SK-N-SH (cell line): ENCODE measurements at regions not wholly inside any gene's neighbourhood (a gene's known extent, or its start where the extent isn't known, plus 50 kb on each side); places are given as distances from the start of the nearest gene placed in this dataset.

Experiments
- CTCF ChIA-PET: fragments of 300-600, 350-600 bp; formaldehyde crosslinking; extraction: SDS; loops from one replicate; lab custom pipeline; 2021; lab: Yijun Ruan, JAX
- POLR2A ChIA-PET: fragments of 350-600 bp; sonication (Branson Sonifier 250); formaldehyde crosslinking; extraction: SDS; loops from one replicate; lab custom pipeline; 2020; ENCODE audit warnings: antibody characterized with exemption, inconsistent platforms; lab: Yijun Ruan, JAX
- DNase-seq: peaks from one replicate; pipeline ENCODE4 v3.0.0; 2012
- H2AFZ ChIP-seq: fragments of 200-600 bp; sonication (generic); 2 replicates; pipeline ENCODE4 v1.8.1; 2016; ENCODE audit warnings: antibody characterized with exemption, mild to moderate bottlenecking, low read depth
- H3F3A ChIP-seq: fragments of 200-600 bp; sonication (generic); replicated peaks from 2 replicates; pipeline ENCODE3; 2016; ENCODE audit warnings: antibody characterized with exemption, mild to moderate bottlenecking; ENCODE audit not compliant: insufficient read depth
- H3K27ac ChIP-seq, 2 experiments: fragments of 200-500 bp in 1 of 2; fragments of 200-600 bp in 1 of 2; sonication (Bioruptor generic) in 1 of 2; sonication (generic), shearing (Covaris generic) in 1 of 2; 2 replicates each; pipeline versions ENCODE4 v1.5.1 to v1.6.1; 2014 to 2016; ENCODE audit warnings: low read depth in 2 of 2, inconsistent platforms in 1 of 2, low read length in 1 of 2, mild to moderate bottlenecking in 1 of 2, mixed read lengths in 1 of 2
- H3K27me3 ChIP-seq: fragments of 200-600 bp; sonication (generic), shearing (Covaris generic); 2 replicates; pipeline ENCODE4 v1.6.1; 2016; ENCODE audit warnings: mixed run types; ENCODE audit not compliant: insufficient read depth
- H3K36me3 ChIP-seq, 2 experiments: fragments of 200-500 bp in 1 of 2; fragments of 200-600 bp in 1 of 2; sonication (Bioruptor generic) in 1 of 2; sonication (generic) in 1 of 2; replicated peaks in 1 of 2; 2 replicates each; pipeline versions ENCODE3 to v1.5.1; 2014 to 2016; ENCODE audit warnings: low read length in 1 of 2, mild to moderate bottlenecking in 1 of 2; ENCODE audit not compliant: insufficient read depth in 2 of 2, control insufficient read depth in 1 of 2
- H3K4me1 ChIP-seq, 2 experiments: fragments of 200-500 bp in 1 of 2; fragments of 200-600 bp in 1 of 2; sonication (Bioruptor generic) in 1 of 2; sonication (generic), shearing (Covaris generic) in 1 of 2; 2 replicates each; pipeline versions ENCODE4 v1.5.1 to v1.6.1; 2014 to 2016; ENCODE audit warnings: low read depth in 1 of 2, low read length in 1 of 2, mixed run types in 1 of 2; ENCODE audit not compliant: insufficient read depth in 2 of 2, control insufficient read depth in 1 of 2
- H3K4me2 ChIP-seq: fragments of 200-600 bp; sonication (generic), shearing (Covaris generic); 2 replicates; pipeline ENCODE4 v1.6.1; 2017; ENCODE audit warnings: mixed run types
- H3K4me3 ChIP-seq, 2 experiments: fragments of 200-500 bp in 1 of 2; fragments of 200-600 bp in 1 of 2; sonication (Bioruptor generic) in 1 of 2; sonication (generic), shearing (Covaris generic) in 1 of 2; 2 replicates each; pipeline versions ENCODE4 v1.5.1 to v1.8.1; 2014 to 2016; ENCODE audit warnings: low read depth in 2 of 2, inconsistent platforms in 1 of 2, low read length in 1 of 2, mild to moderate bottlenecking in 1 of 2, mixed read lengths in 1 of 2, moderate library complexity in 1 of 2
- H3K79me2 ChIP-seq: fragments of 200-600 bp; sonication (generic); 2 replicates; pipeline ENCODE4 v1.8.1; 2017; ENCODE audit warnings: mild to moderate bottlenecking; ENCODE audit not compliant: insufficient read depth
- H3K9ac ChIP-seq: fragments of 200-600 bp; sonication (generic); 2 replicates; pipeline ENCODE4 v1.6.1; 2017; ENCODE audit warnings: mixed run types
- H3K9me2 ChIP-seq: fragments of 200-600 bp; sonication (generic); 2 replicates; pipeline ENCODE4 v1.6.1; 2017; ENCODE audit warnings: mixed run types
- H3K9me3 ChIP-seq: fragments of 200-600 bp; sonication (generic); 2 replicates; pipeline ENCODE4 v1.6.1; 2017; ENCODE audit warnings: mixed run types, mild to moderate bottlenecking, moderate library complexity
- H4K20me1 ChIP-seq: fragments of 200-600 bp; sonication (generic); 2 replicates; pipeline ENCODE4 v1.6.1; 2017; ENCODE audit warnings: mild to moderate bottlenecking, mixed run types; ENCODE audit not compliant: insufficient read depth
- EZH2phosphoT487 ChIP-seq: fragments of 200-600 bp; sonication (generic); IDR thresholded peaks from 2 replicates; pipeline ENCODE4 v1.6.1; 2017; ENCODE audit warnings: low read depth, mixed run types, mild to moderate bottlenecking, antibody characterized with exemption, moderate library complexity, borderline replicate concordance
- FOSL2 ChIP-seq: IDR thresholded peaks from 2 replicates; pipeline ENCODE4 v1.4.0; 2012; ENCODE audit warnings: low read depth, mild to moderate bottlenecking, moderate library complexity, borderline replicate concordance
- FOXJ3 ChIP-seq: sonication (generic); formaldehyde crosslinking; IDR thresholded peaks from 2 replicates; pipeline ENCODE4 v1.5.1; 2020; ENCODE audit warnings: mild to moderate bottlenecking, missing genetic modification reagents
- GATA2 ChIP-seq: sonication (generic); formaldehyde crosslinking; IDR thresholded peaks from 2 replicates; pipeline ENCODE4 v1.5.0; 2020; ENCODE audit warnings: mild to moderate bottlenecking, missing genetic modification reagents
- IRF3 ChIP-seq: fragments of 150-350 bp; IDR thresholded peaks from 2 replicates; pipeline ENCODE4 v1.6.1; 2016; ENCODE audit warnings: mild to moderate bottlenecking, low read depth, low read length
- JUND ChIP-seq: IDR thresholded peaks from 2 replicates; pipeline ENCODE4 v1.4.0; 2012
- MEF2A ChIP-seq: IDR thresholded peaks from 2 replicates; pipeline ENCODE4 v1.4.0; 2012; ENCODE audit warnings: low read depth, borderline replicate concordance
- MXI1 ChIP-seq: IDR thresholded peaks from 2 replicates; pipeline ENCODE4 v1.6.1; 2012; ENCODE audit warnings: mild to moderate bottlenecking, low read depth, low read length, improper control_type of control experiment
- RAD21 ChIP-seq: IDR thresholded peaks from 2 replicates; pipeline ENCODE4 v1.6.1; 2012; ENCODE audit warnings: mild to moderate bottlenecking, low read length
- REST ChIP-seq: IDR thresholded peaks from 2 replicates; pipeline ENCODE4 v1.6.1; 2012; ENCODE audit warnings: mild to moderate bottlenecking, low read depth, low read length, moderate library complexity
- SMC3 ChIP-seq: IDR thresholded peaks from 2 replicates; pipeline ENCODE4 v1.6.1; 2012; ENCODE audit warnings: low read depth, low read length, improper control_type of control experiment
- TCF12 ChIP-seq: IDR thresholded peaks from 2 replicates; pipeline ENCODE4 v1.4.0; 2012
- TEAD4 ChIP-seq: IDR thresholded peaks from 2 replicates; pipeline ENCODE4 v1.4.0; 2012; ENCODE audit warnings: mild to moderate bottlenecking, borderline replicate concordance; ENCODE audit not compliant: insufficient read depth
- WGBS: methylation state at CpG from one replicate; pipeline ENCODE4 v1.1.6; 2017; ENCODE audit warnings: low lambda C conversion rate; 5-methylcytosine and 5-hydroxymethylcytosine counted together
- TF ChIP-seq, protein P1 (sequence below): IDR thresholded peaks from 2 replicates; pipeline ENCODE4; 2012

- no peak for DNase-seq
- H3K4me1 ChIP-seq, result no peaks in the 10 kb centered on the region
- 54% methylated on average over 9 of the region's 9 CpGs for WGBS
- no peak overlapping the region for H3K9ac ChIP-seq
- H3K27ac ChIP-seq, result no peak overlapping the region
- ChIA-PET POLR2A (no interaction called here), CTCF (interaction anchor here (1.3 kb wide), 1 partner anchor 100 kb away, joined by 4 read pairs; no protein-coding TSS in a partner anchor)
- H3F3A ChIP-seq, result no peaks in the 10 kb centered on the region
- no peaks in the 10 kb centered on the region for H3K9me2 ChIP-seq
- no peaks in the 10 kb centered on the region for H3K79me2 ChIP-seq
- H3K36me3 ChIP-seq, result no peaks in the 10 kb centered on the region
- H4K20me1 ChIP-seq, result no peaks in the 10 kb centered on the region
- H3K4me3 ChIP-seq, result no peak overlapping the region
- H3K4me2 ChIP-seq, result no peak overlapping the region
- H3K27me3 ChIP-seq, result peaks cover 10% of the 10 kb centered on the region; the same call in 1 of the 2 replicates
- no peaks in the 10 kb centered on the region for H3K9me3 ChIP-seq
- TF ChIP-seq MEF2A (no peak), TCF12 (no peak)
- no peak overlapping the region for H2AFZ ChIP-seq
Observed at GRCh38 chr11:19453651-19454257, 213.0 kb upstream of the E2F8 start.

- DNase-seq, result no peak
- Histone ChIP-seq H3F3A (no peaks in the 10 kb centered on the region), H3K9ac (no peak overlapping the region), H3K27me3 (peaks cover 6% of the 10 kb centered on the region; the same call in 1 of the 2 replicates), H3K27ac (no peak overlapping the region), H4K20me1 (no peaks in the 10 kb centered on the region), H3K9me2 (no peaks in the 10 kb centered on the region), H2AFZ (no peak overlapping the region), H3K4me1 (no peaks in the 10 kb centered on the region), H3K36me3 (no peaks in the 10 kb centered on the region), H3K9me3 (no peaks in the 10 kb centered on the region), H3K79me2 (no peaks in the 10 kb centered on the region), H3K4me3 (no peak overlapping the region), H3K4me2 (no peak overlapping the region)
- ChIA-PET CTCF (no interaction called here), POLR2A (no interaction called here)
- TF ChIP-seq JUND (no peak), FOSL2 (no peak), GATA2 (CRISPR knock-in tag) (no peak), EZH2phosphoT487 (no peak), RAD21 (no peak), FOXJ3 (CRISPR knock-in tag) (no peak), MXI1 (no peak), TEAD4 (no peak), SMC3 (no peak), REST (no peak), IRF3 (no peak)
- TF ChIP-seq, protein P1, sequence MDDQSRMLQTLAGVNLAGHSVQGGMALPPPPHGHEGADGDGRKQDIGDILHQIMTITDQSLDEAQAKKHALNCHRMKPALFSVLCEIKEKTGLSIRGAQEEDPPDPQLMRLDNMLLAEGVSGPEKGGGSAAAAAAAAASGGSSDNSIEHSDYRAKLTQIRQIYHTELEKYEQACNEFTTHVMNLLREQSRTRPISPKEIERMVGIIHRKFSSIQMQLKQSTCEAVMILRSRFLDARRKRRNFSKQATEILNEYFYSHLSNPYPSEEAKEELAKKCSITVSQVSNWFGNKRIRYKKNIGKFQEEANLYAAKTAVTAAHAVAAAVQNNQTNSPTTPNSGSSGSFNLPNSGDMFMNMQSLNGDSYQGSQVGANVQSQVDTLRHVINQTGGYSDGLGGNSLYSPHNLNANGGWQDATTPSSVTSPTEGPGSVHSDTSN, result no peak
Observed at GRCh38 chr11:19451609-19452008, 210.9 kb upstream of the E2F8 start.
